CD4-positive, alpha-beta memory T cell (primary cell): ENCODE measurements at regions not wholly inside any gene's neighbourhood (a gene's known extent, or its start where the extent isn't known, plus 50 kb on each side); places are given as distances from the start of the nearest gene placed in this dataset.

ENCODE experiments used
- CTCF ChIA-PET: fragments of 350-600 bp; sonication (Branson Sonifier 250); formaldehyde crosslinking; loops from one replicate; lab custom pipeline; 2021; ENCODE audit warnings: inconsistent platforms; ENCODE audit not compliant: partially characterized antibody; lab: Charles Lee
- POLR2A ChIA-PET: fragments of 350-600 bp; sonication (Branson Sonifier 250); formaldehyde crosslinking; loops from one replicate; lab custom pipeline; 2021; ENCODE audit not compliant: partially characterized antibody; lab: Charles Lee
- DNase-seq, 5 donors: peaks; one replicate each; pipeline versions ENCODE4 v3.0.0 to v3.0.0-alpha.2; 2020 to 2022; ENCODE audit warnings: mixed read lengths in 1 of 5
- H3K27ac ChIP-seq: one replicate; pipeline ENCODE4 v1.7.0; 2013; ENCODE audit warnings: low read depth, low read length
- H3K27me3 ChIP-seq: 2 replicates; pipeline ENCODE4 v1.7.0; 2013; ENCODE audit warnings: mild to moderate bottlenecking, low read length, moderate library complexity; ENCODE audit not compliant: insufficient read depth
- H3K36me3 ChIP-seq: 2 replicates; pipeline ENCODE4 v1.7.0; 2013; ENCODE audit warnings: mild to moderate bottlenecking, low read length, moderate library complexity; ENCODE audit not compliant: insufficient read depth
- H3K4me1 ChIP-seq: 2 replicates; pipeline ENCODE4 v1.7.0; 2013; ENCODE audit warnings: mild to moderate bottlenecking, low read length, moderate library complexity; ENCODE audit not compliant: insufficient read depth
- H3K4me3 ChIP-seq, 2 donors: one replicate each; pipeline ENCODE4 v1.7.0; 2013; ENCODE audit warnings: low read length in 2 of 2, mild to moderate bottlenecking in 1 of 2
- H3K9me3 ChIP-seq, 2 donors: one replicate each; pipeline ENCODE4 v1.7.0; 2013; ENCODE audit warnings: low read length in 2 of 2, control low read depth in 1 of 2; ENCODE audit not compliant: control insufficient read depth in 1 of 2
- H3K27ac Mint-ChIP-seq, 7 donors: one replicate each; pipeline ENCODE4 v1.8.0; 2020 to 2021; ENCODE audit warnings: mixed read lengths in 7 of 7, mild to moderate bottlenecking in 6 of 7, inconsistent platforms in 3 of 7, moderate library complexity in 3 of 7
- H3K27me3 Mint-ChIP-seq, 2 donors: one replicate each; pipeline ENCODE4 v1.8.0; 2020 to 2021; ENCODE audit warnings: mixed read lengths in 2 of 2
- H3K36me3 Mint-ChIP-seq, 2 donors: one replicate each; pipeline ENCODE4 v1.8.0; 2020 to 2021; ENCODE audit warnings: mixed read lengths in 2 of 2, inconsistent platforms in 1 of 2, mild to moderate bottlenecking in 1 of 2
- H3K4me1 Mint-ChIP-seq, 4 donors: one replicate each; pipeline ENCODE4 v1.8.0; 2020 to 2021; ENCODE audit warnings: mixed read lengths in 4 of 4, mild to moderate bottlenecking in 1 of 4
- H3K4me3 Mint-ChIP-seq, 8 donors: one replicate each; pipeline ENCODE4 v1.8.0; 2020 to 2021; ENCODE audit warnings: mixed read lengths in 8 of 8, mild to moderate bottlenecking in 7 of 8, moderate library complexity in 6 of 8, inconsistent platforms in 3 of 8
- H3K9me3 Mint-ChIP-seq, 8 donors: one replicate each; pipeline ENCODE4 v1.8.0; 2020 to 2021; ENCODE audit warnings: mixed read lengths in 8 of 8, mild to moderate bottlenecking in 5 of 8, inconsistent platforms in 3 of 8, moderate library complexity in 1 of 8
- intact Hi-C: fragments of 100-400 bp; cut with micrococcal nuclease; formaldehyde crosslinking; loops from one replicate; pipeline ENCODE4 v1.15.1; 2023

GRCh38 chr1:82819234-82819633 is 1018.5 kb downstream of the ADGRL2 start:
- peak in 1 of 5 donors; percentile 5 for DNase-seq
- Histone ChIP-seq H3K9me3 (no peaks in the 10 kb centered on the region), H3K4me3 (no peak overlapping the region), H3K4me1 (no peaks in the 10 kb centered on the region), H3K27ac (no peak overlapping the region), H3K27me3 (no peaks in the 10 kb centered on the region), H3K36me3 (no peaks in the 10 kb centered on the region)
- H3K4me1 Mint-ChIP-seq = peaks cover 10 to 12% (median 11%) of the 10 kb centered on the region in 4 donors
- no peak overlapping the region for H3K27ac Mint-ChIP-seq
- ChIA-PET CTCF (no interaction called here), POLR2A (no interaction called here)
- intact Hi-C loops = no loop called here
- no peaks in the 10 kb centered on the region for H3K27me3 Mint-ChIP-seq
- no peaks in the 10 kb centered on the region for H3K36me3 Mint-ChIP-seq
- H3K9me3 Mint-ChIP-seq = peaks cover 0 to 11% (median 0%) of the 10 kb centered on the region in 8 donors
- peak overlapping the region in 7 of 8 donors; percentile 17 to 79 (median 57) for H3K4me3 Mint-ChIP-seq

GRCh38 chr1:82818586-82818985 is 1017.9 kb downstream of the ADGRL2 start:
- no peaks in the 10 kb centered on the region for H3K9me3 ChIP-seq

GRCh38 chr1:82813386-82813785 is 1012.7 kb downstream of the ADGRL2 start:
- no peaks in the 10 kb centered on the region for H3K9me3 ChIP-seq
- DNase-seq = no peak
- Mint-ChIP-seq H3K27me3 (no peaks in the 10 kb centered on the region), H3K36me3 (no peaks in the 10 kb centered on the region), H3K4me3 (no peak overlapping the region), H3K4me1 (peaks cover 0 to under 1% (median 0%) of the 10 kb centered on the region in 4 donors), H3K9me3 (peaks cover 0 to 11% (median 1%) of the 10 kb centered on the region in 8 donors), H3K27ac (no peak overlapping the region)
- CTCF ChIA-PET = no interaction called here
- H3K4me1 ChIP-seq = no peaks in the 10 kb centered on the region
- no peak overlapping the region for H3K27ac ChIP-seq
- H3K4me3 ChIP-seq = no peak overlapping the region
- no peaks in the 10 kb centered on the region for H3K27me3 ChIP-seq
- POLR2A ChIA-PET = no interaction called here
- intact Hi-C loops = no loop called here
- no peaks in the 10 kb centered on the region for H3K36me3 ChIP-seq

More at GRCh38 chr1:82818586-82818985, 1017.9 kb downstream of the ADGRL2 start:
- no peaks in the 10 kb centered on the region for H3K27me3 Mint-ChIP-seq
- Histone ChIP-seq H3K4me1 (no peaks in the 10 kb centered on the region), H3K4me3 (no peak overlapping the region), H3K27me3 (no peaks in the 10 kb centered on the region), H3K36me3 (no peaks in the 10 kb centered on the region), H3K27ac (no peak overlapping the region)
- DNase-seq = no peak
- CTCF ChIA-PET = no interaction called here
- H3K4me1 Mint-ChIP-seq = peaks cover 10 to 12% (median 11%) of the 10 kb centered on the region in 4 donors
- peaks cover 0 to 11% (median 0%) of the 10 kb centered on the region in 8 donors for H3K9me3 Mint-ChIP-seq
- intact Hi-C loops = no loop called here
- POLR2A ChIA-PET = no interaction called here
- no peaks in the 10 kb centered on the region for H3K36me3 Mint-ChIP-seq
- H3K27ac Mint-ChIP-seq = peak overlapping the region in 5 of 7 donors; percentile 15 to 42 (median 28)
- H3K4me3 Mint-ChIP-seq = peak overlapping the region; percentile 11 to 79 (median 34)

GRCh38 chr1:82810601-82811000 is 1009.9 kb downstream of the ADGRL2 start:
- intact Hi-C loops = no loop called here
- Histone ChIP-seq H3K4me1 (no peaks in the 10 kb centered on the region), H3K4me3 (no peak overlapping the region), H3K27ac (no peak overlapping the region), H3K9me3 (no peaks in the 10 kb centered on the region), H3K27me3 (no peaks in the 10 kb centered on the region), H3K36me3 (no peaks in the 10 kb centered on the region)
- Mint-ChIP-seq H3K27me3 (no peaks in the 10 kb centered on the region), H3K27ac (no peak overlapping the region), H3K4me3 (no peak overlapping the region), H3K36me3 (no peaks in the 10 kb centered on the region), H3K4me1 (no peaks in the 10 kb centered on the region), H3K9me3 (peaks cover 0 to 3% (median 0%) of the 10 kb centered on the region in 8 donors)
- ChIA-PET POLR2A (no interaction called here), CTCF (no interaction called here)
- no peak for DNase-seq

GRCh38 chr1:82807563-82807962 is 1006.8 kb downstream of the ADGRL2 start:
- Histone ChIP-seq H3K27ac (no peak overlapping the region), H3K9me3 (no peaks in the 10 kb centered on the region), H3K4me1 (no peaks in the 10 kb centered on the region), H3K36me3 (no peaks in the 10 kb centered on the region), H3K27me3 (no peaks in the 10 kb centered on the region), H3K4me3 (no peak overlapping the region)
- intact Hi-C loops = no loop called here
- no peak overlapping the region for H3K27ac Mint-ChIP-seq
- no peak overlapping the region for H3K4me3 Mint-ChIP-seq
- ChIA-PET POLR2A (no interaction called here), CTCF (no interaction called here)
- H3K27me3 Mint-ChIP-seq = no peaks in the 10 kb centered on the region
- H3K4me1 Mint-ChIP-seq = no peaks in the 10 kb centered on the region
- H3K36me3 Mint-ChIP-seq = no peaks in the 10 kb centered on the region
- DNase-seq = no peak
- H3K9me3 Mint-ChIP-seq = peaks cover 0 to 3% (median 0%) of the 10 kb centered on the region in 8 donors

- no peaks in the 10 kb centered on the region for H3K36me3 ChIP-seq
- no peaks in the 10 kb centered on the region for H3K27me3 Mint-ChIP-seq
- H3K4me1 ChIP-seq = no peaks in the 10 kb centered on the region
- CTCF ChIA-PET = no interaction called here
- DNase-seq = no peak
- POLR2A ChIA-PET = no interaction called here
- intact Hi-C loops = no loop called here
- H3K27ac ChIP-seq = no peak overlapping the region
- no peak overlapping the region for H3K4me3 ChIP-seq
- no peaks in the 10 kb centered on the region for H3K27me3 ChIP-seq
- no peak overlapping the region for H3K4me3 Mint-ChIP-seq
- no peaks in the 10 kb centered on the region for H3K9me3 Mint-ChIP-seq
- H3K9me3 ChIP-seq = no peaks in the 10 kb centered on the region
- no peak overlapping the region for H3K27ac Mint-ChIP-seq
- H3K36me3 Mint-ChIP-seq = no peaks in the 10 kb centered on the region
- no peaks in the 10 kb centered on the region for H3K4me1 Mint-ChIP-seq
These were observed 1005.4 kb downstream of the ADGRL2 start for GRCh38 chr1:82806133-82806532.

- no peaks in the 10 kb centered on the region for H3K27me3 ChIP-seq
- no peak for DNase-seq
- no peaks in the 10 kb centered on the region for H3K9me3 ChIP-seq
- no peaks in the 10 kb centered on the region for H3K36me3 ChIP-seq
- H3K4me1 Mint-ChIP-seq = no peaks in the 10 kb centered on the region
- no peaks in the 10 kb centered on the region for H3K27me3 Mint-ChIP-seq
- no peak overlapping the region for H3K4me3 Mint-ChIP-seq
- ChIA-PET POLR2A (no interaction called here), CTCF (no interaction called here)
- H3K27ac ChIP-seq = no peak overlapping the region
- H3K9me3 Mint-ChIP-seq = peaks cover 0 to 5% (median under 1%) of the 10 kb centered on the region in 8 donors
- H3K27ac Mint-ChIP-seq = peak overlapping the region in 1 of 7 donors; percentile 39
- H3K36me3 Mint-ChIP-seq = no peaks in the 10 kb centered on the region
- H3K4me3 ChIP-seq = no peak overlapping the region
- H3K4me1 ChIP-seq = no peaks in the 10 kb centered on the region
- intact Hi-C loops = no loop called here
These were observed 1000.4 kb downstream of the ADGRL2 start for GRCh38 chr1:82801176-82801575.

GRCh38 chr1:82800721-82801120 is 1000.0 kb downstream of the ADGRL2 start:
- Mint-ChIP-seq H3K9me3 (peaks cover 0 to 5% (median under 1%) of the 10 kb centered on the region in 8 donors), H3K27me3 (no peaks in the 10 kb centered on the region), H3K4me1 (no peaks in the 10 kb centered on the region), H3K36me3 (no peaks in the 10 kb centered on the region), H3K27ac (no peak overlapping the region), H3K4me3 (no peak overlapping the region)
- Histone ChIP-seq H3K4me1 (no peaks in the 10 kb centered on the region), H3K36me3 (no peaks in the 10 kb centered on the region), H3K27me3 (no peaks in the 10 kb centered on the region), H3K27ac (no peak overlapping the region), H3K9me3 (no peaks in the 10 kb centered on the region), H3K4me3 (no peak overlapping the region)
- DNase-seq = no peak
- POLR2A ChIA-PET = no interaction called here
- intact Hi-C loops = no loop called here
- CTCF ChIA-PET = no interaction called here
